ENCODE measurements at regions not wholly inside any gene's neighbourhood (a gene's known extent, or its start where the extent isn't known, plus 50 kb on each side); places are given as distances from the start of the nearest gene placed in this dataset.

GRCh38 chrX:69221239-69222102 lies 56.2 kb upstream of the PJA1 start:
- no peaks in the 10 kb centered on the region for H3K9me2 ChIP-seq (ENCODE audit: insufficient read depth)
- H3K27ac ChIP-seq (ENCODE audit: low read depth, low read length) = no peak overlapping the region
- RAD21 ChIA-PET (ENCODE audit: low non-redundant PET in 1 of 2, low total read pairs in 2 of 2, uncharacterized antibody in 2 of 2, unreplicated experiment in 2 of 2) = interaction anchor here (0.7 to 1.7 kb wide), 4 partner anchors 392 to 399 kb away, joined by 3 to 14 read pairs (median 7); partner anchors contain the start of gene EFNB1 (in 2 of the 2)
- no TSS peak for BruUV-seq (replicated peaks)
- no peak for TF ChIP-seq SIN3A (IDR thresholded peaks at IDR 0.05; ENCODE audit: low read depth)
- no peak for TF ChIP-seq EZH2phosphoT487 (IDR thresholded peaks at IDR 0.05; ENCODE audit: borderline replicate concordance)
- TF ChIP-seq ATF3 (IDR thresholded peaks at IDR 0.05) = no peak
- TF ChIP-seq FOSL1 (IDR thresholded peaks at IDR 0.05; ENCODE audit: low read depth) = no peak
- no peak for TF ChIP-seq CBX3 (IDR thresholded peaks at IDR 0.05; ENCODE audit: low read depth)
- no peaks in the 10 kb centered on the region for H3K36me3 ChIP-seq (ENCODE audit: control insufficient read depth in 1 of 2, insufficient read depth in 2 of 2, low read length in 2 of 2)
- H3K27me3 ChIP-seq (ENCODE audit: insufficient read depth, low read length) = no peaks in the 10 kb centered on the region
- no peak for ATAC-seq
- no peaks in the 10 kb centered on the region; a peak in 1 of 4 replicates for H3K4me1 ChIP-seq (ENCODE audit: control insufficient read depth in 1 of 2, insufficient read depth in 2 of 2, low read length in 2 of 2)
- intact Hi-C loops (cut with micrococcal nuclease) = loop anchor here (1.0 to 5.0 kb wide), 5 partner anchors 65 to 489 kb away; no protein-coding TSS in a partner anchor
- POLR2A ChIA-PET = interaction anchor here (4.7 kb wide), 1 partner anchor 393 kb away, joined by 53 read pairs; the partner anchor contains the start of gene EFNB1
- H4K20me1 ChIP-seq (ENCODE audit: insufficient read depth) = no peaks in the 10 kb centered on the region
- CTCF ChIA-PET = interaction anchor here (0.8 to 4.3 kb wide), 13 partner anchors 8 to 488 kb away, joined by 3 to 56 read pairs (median 4); partner anchors contain the start of gene EFNB1
- no peak overlapping the region for H3K9ac ChIP-seq (ENCODE audit: low read length)
- no peaks in the 10 kb centered on the region for H3K79me2 ChIP-seq (ENCODE audit: insufficient read depth, low read length)
- DNase-seq (ENCODE audit: low read depth, low spot score) = no peak
- no peak overlapping the region for H3K4me3 ChIP-seq (replicated peaks in 1 of 2; ENCODE audit: low read depth in 1 of 2, low read length in 2 of 2)
- no peaks in the 10 kb centered on the region for H3K9me3 ChIP-seq (ENCODE audit: control insufficient read depth in 1 of 2, insufficient read depth in 1 of 2, low read depth in 1 of 2, low read length in 2 of 2)
- no peak overlapping the region for H3K4me2 ChIP-seq (ENCODE audit: low read length)
- no peak overlapping the region for H2AFZ ChIP-seq (ENCODE audit: low read depth, low read length, poor library complexity, severe bottlenecking)

DNA sequence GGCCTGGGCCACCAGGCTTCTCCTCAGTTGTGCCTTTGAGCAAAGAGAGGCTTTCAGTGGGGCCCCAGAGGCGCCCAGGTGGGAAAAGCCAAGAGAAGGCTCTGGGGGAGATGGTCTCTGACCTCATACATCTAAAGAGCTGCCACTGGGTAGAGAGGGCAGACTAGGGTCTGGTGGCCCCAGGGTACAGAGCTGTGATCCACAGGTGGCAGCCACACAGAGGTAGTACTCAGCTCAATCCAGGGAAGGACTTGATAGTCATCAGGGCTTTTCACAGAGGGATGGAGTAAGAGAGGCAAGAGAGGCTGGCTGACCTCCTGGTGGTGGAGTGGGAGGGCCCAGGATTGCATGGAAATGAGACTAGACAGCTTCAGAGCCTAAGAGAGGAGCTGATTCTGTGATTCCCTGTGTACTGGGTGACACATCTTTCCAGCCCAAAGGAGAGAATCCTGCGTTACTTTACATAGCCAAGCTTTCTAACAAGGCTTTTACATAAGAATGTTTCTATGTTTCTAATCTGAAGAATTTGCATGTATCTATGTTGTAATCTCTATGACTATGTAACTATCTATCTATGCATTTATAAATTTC lies 53.2 kb upstream of the PJA1 start:
- ATAC-seq (no peak), DNase-seq (ENCODE audit: low read depth, low spot score) (no peak)
- H3K27ac ChIP-seq (ENCODE audit: low read depth, low read length) = no peak overlapping the region
- TF ChIP-seq REST (IDR thresholded peaks at IDR 0.05; ENCODE audit: low read depth) (no peak), POLR2AphosphoS5 (IDR thresholded peaks at IDR 0.05; ENCODE audit: low read depth, low read length) (no peak), CTCF (IDR thresholded peaks at IDR 0.05 in 2 of 3, conservative IDR thresholded peaks at IDR 0.05 in 1 of 3; ENCODE audit: borderline replicate concordance in 1 of 3, insufficient read depth in 1 of 3, low read depth in 2 of 3, low read length in 2 of 3) (no peak), EGR1 (IDR thresholded peaks at IDR 0.05; ENCODE audit: low read depth) (no peak), ELF1 (IDR thresholded peaks at IDR 0.05; ENCODE audit: borderline replicate concordance, low read depth) (no peak), ATF3 (IDR thresholded peaks at IDR 0.05) (no peak), SRF (IDR thresholded peaks at IDR 0.05; ENCODE audit: low read depth) (no peak), SIN3A (IDR thresholded peaks at IDR 0.05; ENCODE audit: low read depth) (no peak)
- H3K4me1 ChIP-seq (ENCODE audit: control insufficient read depth in 1 of 2, insufficient read depth in 2 of 2, low read length in 2 of 2) = no peaks in the 10 kb centered on the region; a peak in 1 of 4 replicates
- no peaks in the 10 kb centered on the region for H3K9me2 ChIP-seq (ENCODE audit: insufficient read depth)
- ChIA-PET POLR2A (interaction anchor here (4.7 kb wide), 1 partner anchor 390 kb away, joined by 53 read pairs; the partner anchor contains the start of gene EFNB1), CTCF (no interaction called here), RAD21 (ENCODE audit: low non-redundant PET in 1 of 2, low total read pairs in 2 of 2, uncharacterized antibody in 2 of 2, unreplicated experiment in 2 of 2) (no interaction called here)
- H3K79me2 ChIP-seq (ENCODE audit: insufficient read depth, low read length) = no peaks in the 10 kb centered on the region
- no peaks in the 10 kb centered on the region for H4K20me1 ChIP-seq (ENCODE audit: insufficient read depth)
- no peaks in the 10 kb centered on the region for H3K27me3 ChIP-seq (ENCODE audit: insufficient read depth, low read length)
- H2AFZ ChIP-seq (ENCODE audit: low read depth, low read length, poor library complexity, severe bottlenecking) = no peak overlapping the region
- no peak overlapping the region for H3K4me3 ChIP-seq (replicated peaks in 1 of 2; ENCODE audit: low read depth in 1 of 2, low read length in 2 of 2)
- no peaks in the 10 kb centered on the region for H3K9me3 ChIP-seq (ENCODE audit: control insufficient read depth in 1 of 2, insufficient read depth in 1 of 2, low read depth in 1 of 2, low read length in 2 of 2)
- no peaks in the 10 kb centered on the region for H3K36me3 ChIP-seq (ENCODE audit: control insufficient read depth in 1 of 2, insufficient read depth in 2 of 2, low read length in 2 of 2)
- intact Hi-C loops (cut with micrococcal nuclease) = no loop called here
- H3K9ac ChIP-seq (ENCODE audit: low read length) = no peak overlapping the region
- BruUV-seq (replicated peaks) = no TSS peak
- no peak overlapping the region for H3K4me2 ChIP-seq (ENCODE audit: low read length)
